Loucy (cell line): ENCODE measurements at regions not wholly inside any gene's neighbourhood (a gene's known extent, or its start where the extent isn't known, plus 50 kb on each side); places are given as distances from the start of the nearest gene placed in this dataset.

Source experiments
- CTCF ChIP-seq: fragments of 200-600 bp; sonication (generic); conservative IDR thresholded peaks from 2 replicates; pipeline ENCODE4 v1.5.1; 2014; ENCODE audit warnings: mild to moderate bottlenecking, antibody characterized with exemption, low read length
- EZH2phosphoT487 ChIP-seq: fragments of 200-600 bp; IDR thresholded peaks from 2 replicates; pipeline ENCODE4 v1.6.1; 2018; ENCODE audit warnings: antibody characterized with exemption, mild to moderate bottlenecking, moderate library complexity, borderline replicate concordance

- TF ChIP-seq CTCF (no peak), EZH2phosphoT487 (no peak)
Observed at GRCh38 chr15:70150405-70150747, 52.7 kb upstream of the TLE3 start.
